K562 (cell line): ENCODE measurements at regions not wholly inside any gene's neighbourhood (a gene's known extent, or its start where the extent isn't known, plus 50 kb on each side); places are given as distances from the start of the nearest gene placed in this dataset.

ENCODE experiments used
- EZH2 ChIP-seq: IDR thresholded peaks from 2 replicates; pipeline ENCODE4 v1.6.1; 2012; ENCODE audit warnings: low read depth, mild to moderate bottlenecking, inconsistent platforms, low read length, borderline replicate concordance
- HMG20B ChIP-seq: fragments of 250-450 bp; sonication (Bioruptor Pico); IDR thresholded peaks from 2 replicates; pipeline ENCODE4 v1.5.0; 2021; ENCODE audit warnings: mild to moderate bottlenecking
- NR2C1 ChIP-seq, 2 experiments: fragments of 450-650 bp; IDR thresholded peaks; 2 replicates each; pipeline ENCODE4 v1.6.1; 2017; ENCODE audit warnings: mild to moderate bottlenecking in 2 of 2, antibody characterized with exemption in 1 of 2, inconsistent platforms in 1 of 2, missing compliant biosample characterization in 1 of 2, missing genetic modification characterization in 1 of 2
- POLR2AphosphoS2 ChIP-seq: IDR thresholded peaks from 2 replicates; pipeline ENCODE4 v1.6.1; 2012; ENCODE audit warnings: low read length, improper control_type of control experiment
- PRPF4 ChIP-seq: fragments of 200-400 bp; formaldehyde crosslinking; IDR thresholded peaks from one replicate; pipeline ENCODE4 v1.6.1; 2017; ENCODE audit warnings: low read length, low read depth, mild to moderate bottlenecking; ENCODE audit not compliant: insufficient read depth, poor library complexity, severe bottlenecking
- SIX5 ChIP-seq, 2 experiments: IDR thresholded peaks; 2 replicates each; pipeline ENCODE4 v1.6.1; 2011; ENCODE audit warnings: low read length in 2 of 2, borderline replicate concordance in 1 of 2, low read depth in 1 of 2, mild to moderate bottlenecking in 1 of 2, moderate library complexity in 1 of 2; ENCODE audit not compliant: insufficient read depth in 1 of 2
- ZKSCAN8 ChIP-seq: fragments of 200-800 bp; sonication (Bioruptor generic); IDR thresholded peaks from 2 replicates; pipeline ENCODE4 v1.6.1; 2016; ENCODE audit warnings: missing genetic modification characterization, missing compliant biosample characterization
- ZNF24 ChIP-seq: fragments of 450-650 bp; IDR thresholded peaks from 2 replicates; pipeline ENCODE4 v1.6.1; 2016
- ZNF3 ChIP-seq: fragments of 250-450 bp; sonication (Bioruptor Pico); IDR thresholded peaks from 2 replicates; pipeline ENCODE4 v1.5.0; 2021; ENCODE audit warnings: mild to moderate bottlenecking, moderate library complexity
- TF ChIP-seq, protein P1 (sequence below), 2 experiments: fragments of 450-650 bp; IDR thresholded peaks; 2 replicates each; pipeline ENCODE4 v1.6.1; 2016
- TF ChIP-seq, protein P2 (sequence below): fragments of 450-650 bp; IDR thresholded peaks from 2 replicates; pipeline ENCODE4 v1.6.1; 2016

DNA sequence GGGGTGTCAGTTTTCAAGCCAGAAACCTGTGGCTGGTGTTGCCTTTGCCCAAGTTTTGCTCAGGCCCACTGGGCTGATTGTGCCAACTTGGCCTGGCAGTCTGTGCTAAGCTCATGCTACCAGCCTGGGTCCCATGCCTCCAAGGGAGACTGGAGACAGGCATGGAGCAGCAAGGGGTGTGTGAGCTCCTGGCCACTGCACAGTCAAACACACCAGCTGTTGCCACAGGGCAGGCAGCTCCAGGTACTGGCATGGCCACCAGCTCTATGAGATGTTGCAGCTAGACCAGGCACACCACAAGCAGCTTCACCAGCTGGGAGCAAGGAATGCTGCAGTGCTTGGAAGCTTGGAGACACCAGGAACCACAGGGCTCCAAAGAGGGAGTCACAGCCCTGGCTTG is 638.8 kb downstream of the PLOD2 start:
- TF ChIP-seq ZNF3 (no peak), SIX5 (IDR thresholded peaks at IDR 0.05; ENCODE audit: borderline replicate concordance in 1 of 2, insufficient read depth in 1 of 2, low read depth in 1 of 2, low read length in 2 of 2) (no peak), EZH2 (no peak), HMG20B (CRISPR knock-in tag) (no peak), POLR2AphosphoS2 (no peak), ZKSCAN8 (CRISPR knock-in tag) (no peak), ZNF24 (no peak), NR2C1 (IDR thresholded peaks at IDR 0.05) (no peak), NR2C1 (tag; IDR thresholded peaks at IDR 0.05) (no peak), PRPF4 (no peak)
- TF ChIP-seq, protein P1, sequence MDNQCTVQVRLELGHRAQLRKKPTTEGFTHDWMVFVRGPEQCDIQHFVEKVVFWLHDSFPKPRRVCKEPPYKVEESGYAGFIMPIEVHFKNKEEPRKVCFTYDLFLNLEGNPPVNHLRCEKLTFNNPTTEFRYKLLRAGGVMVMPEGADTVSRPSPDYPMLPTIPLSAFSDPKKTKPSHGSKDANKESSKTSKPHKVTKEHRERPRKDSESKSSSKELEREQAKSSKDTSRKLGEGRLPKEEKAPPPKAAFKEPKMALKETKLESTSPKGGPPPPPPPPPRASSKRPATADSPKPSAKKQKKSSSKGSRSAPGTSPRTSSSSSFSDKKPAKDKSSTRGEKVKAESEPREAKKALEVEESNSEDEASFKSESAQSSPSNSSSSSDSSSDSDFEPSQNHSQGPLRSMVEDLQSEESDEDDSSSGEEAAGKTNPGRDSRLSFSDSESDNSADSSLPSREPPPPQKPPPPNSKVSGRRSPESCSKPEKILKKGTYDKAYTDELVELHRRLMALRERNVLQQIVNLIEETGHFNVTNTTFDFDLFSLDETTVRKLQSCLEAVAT (IDR thresholded peaks at IDR 0.05), result no peak
- TF ChIP-seq, protein P2, sequence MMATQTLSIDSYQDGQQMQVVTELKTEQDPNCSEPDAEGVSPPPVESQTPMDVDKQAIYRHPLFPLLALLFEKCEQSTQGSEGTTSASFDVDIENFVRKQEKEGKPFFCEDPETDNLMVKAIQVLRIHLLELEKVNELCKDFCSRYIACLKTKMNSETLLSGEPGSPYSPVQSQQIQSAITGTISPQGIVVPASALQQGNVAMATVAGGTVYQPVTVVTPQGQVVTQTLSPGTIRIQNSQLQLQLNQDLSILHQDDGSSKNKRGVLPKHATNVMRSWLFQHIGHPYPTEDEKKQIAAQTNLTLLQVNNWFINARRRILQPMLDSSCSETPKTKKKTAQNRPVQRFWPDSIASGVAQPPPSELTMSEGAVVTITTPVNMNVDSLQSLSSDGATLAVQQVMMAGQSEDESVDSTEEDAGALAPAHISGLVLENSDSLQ, result no peak
